ENCODE measurements at regions not wholly inside any gene's neighbourhood (a gene's known extent, or its start where the extent isn't known, plus 50 kb on each side); places are given as distances from the start of the nearest gene placed in this dataset.

DNA sequence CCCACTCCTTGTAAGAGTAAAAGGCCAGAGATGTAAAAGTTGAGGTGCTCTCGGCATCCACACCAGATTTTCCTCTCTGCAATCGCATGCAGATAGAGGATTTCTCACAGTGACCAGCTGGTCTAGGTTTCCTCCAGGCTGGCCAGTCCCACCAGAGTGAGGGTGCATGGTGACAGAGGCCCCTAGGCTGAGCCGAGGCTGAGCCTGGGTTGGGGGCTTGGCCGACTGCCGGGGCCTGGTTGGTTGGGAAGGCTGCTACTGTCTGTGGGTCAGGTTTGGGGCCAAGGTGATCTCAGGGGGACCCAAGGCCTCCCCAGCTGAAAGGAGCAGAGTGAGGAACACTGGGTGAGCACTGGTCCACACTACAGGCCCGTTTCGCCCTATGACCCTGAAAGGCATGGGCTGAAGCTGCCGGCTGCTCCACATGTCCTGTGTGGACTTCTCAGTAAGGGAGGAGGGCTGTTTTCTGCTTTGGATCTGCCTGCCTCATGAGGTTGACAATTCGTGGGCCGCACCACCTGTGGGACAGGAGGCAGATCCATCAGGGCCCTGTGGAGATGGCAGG lies 400.8 kb upstream of the IRX4 start:
- no peak for DNase-seq

DNA sequence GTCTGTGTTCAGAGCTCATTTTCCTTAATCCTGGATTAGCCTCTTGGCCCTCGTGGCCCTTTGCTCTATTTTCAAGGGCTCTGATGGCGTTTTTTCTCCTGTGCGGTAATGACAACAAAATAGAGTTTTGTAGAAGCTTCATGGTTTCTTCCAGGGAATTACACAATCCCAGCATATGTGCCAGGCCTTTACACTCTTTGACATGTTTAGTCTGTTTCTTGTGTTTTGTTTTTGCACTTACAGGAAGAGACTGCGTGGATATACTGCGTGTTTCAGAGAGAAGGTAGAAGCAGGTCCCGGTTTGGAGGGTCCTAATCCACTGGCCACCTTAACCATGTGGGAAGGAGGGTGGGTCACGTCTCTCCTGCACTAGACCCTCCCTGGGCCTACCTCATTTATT lies 400.2 kb upstream of the IRX4 start:
- no peak for DNase-seq

- DNase-seq, result no peak
These were observed 399.4 kb upstream of the IRX4 start for GRCh38 chr5:2282034-2282690.

DNA sequence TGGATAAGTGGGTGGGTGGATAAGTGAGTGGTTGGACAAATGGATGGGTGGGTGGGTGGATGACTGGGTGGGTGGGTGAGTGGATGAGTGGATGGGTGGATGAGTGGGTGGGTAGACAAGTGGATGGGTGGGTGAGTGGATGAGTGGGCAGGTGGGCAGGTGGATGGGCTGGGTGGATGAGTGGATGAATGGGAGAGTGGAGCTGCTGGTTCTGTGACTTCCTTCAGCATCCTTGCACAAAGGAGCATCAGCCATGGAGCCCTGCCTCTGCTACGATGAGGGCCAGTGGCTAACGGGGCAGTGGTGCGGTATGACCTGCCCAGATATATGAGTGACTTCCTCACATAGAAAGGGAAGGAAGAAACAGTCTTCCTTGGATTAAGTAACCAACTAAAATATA lies 398.7 kb upstream of the IRX4 start:
- DNase-seq, result no peak

DNA sequence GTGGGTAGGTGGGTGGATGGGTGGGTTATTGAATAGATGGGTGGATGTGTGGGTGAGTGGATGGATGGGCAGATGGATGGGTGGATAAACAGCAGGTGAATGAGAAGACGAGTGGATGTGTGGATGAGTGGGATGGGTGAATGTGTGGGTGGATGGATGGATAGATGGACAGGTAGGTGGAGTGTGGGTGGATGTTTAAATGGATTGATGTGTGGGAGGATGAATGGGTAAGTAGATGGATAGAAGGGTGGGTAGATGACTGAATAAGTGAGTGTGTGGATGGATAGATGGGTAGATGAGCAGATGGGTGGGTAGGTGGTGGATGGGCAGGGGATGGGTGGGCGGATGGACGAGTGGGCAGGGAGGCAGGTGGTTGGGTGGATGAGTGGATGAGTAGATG lies 397.6 kb upstream of the IRX4 start:
- DNase-seq, result no peak

DNA sequence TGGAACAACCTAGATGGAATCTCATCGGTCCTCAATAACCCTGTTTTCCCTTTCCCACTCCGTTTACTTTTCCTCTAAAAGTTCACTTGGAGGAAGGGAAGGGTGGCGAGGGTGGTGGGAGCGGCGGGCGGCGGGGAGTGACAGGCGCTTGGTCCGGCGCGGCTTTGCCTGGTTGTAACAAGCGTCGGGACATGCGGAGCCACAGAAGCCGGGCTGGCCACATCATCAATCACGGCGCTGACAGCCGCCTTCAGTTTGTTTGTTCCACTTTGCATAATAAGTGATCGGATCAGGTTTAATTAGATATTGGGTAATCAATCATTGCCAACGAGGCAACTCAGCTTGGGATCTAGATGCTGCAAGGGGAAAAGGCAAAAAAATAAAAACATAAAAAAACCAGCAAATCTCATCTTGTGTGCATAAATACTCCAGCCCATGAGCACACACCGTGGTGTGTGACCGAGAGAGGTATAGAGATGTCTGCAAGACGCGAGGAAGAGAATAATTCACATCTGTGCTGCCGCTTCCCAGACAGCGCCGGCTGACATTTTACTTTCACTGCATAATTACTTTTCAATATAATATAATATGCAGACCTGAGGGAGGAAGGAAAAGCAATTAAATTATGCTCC lies 396.2 kb upstream of the IRX4 start:
- DNase-seq, result no peak

DNA sequence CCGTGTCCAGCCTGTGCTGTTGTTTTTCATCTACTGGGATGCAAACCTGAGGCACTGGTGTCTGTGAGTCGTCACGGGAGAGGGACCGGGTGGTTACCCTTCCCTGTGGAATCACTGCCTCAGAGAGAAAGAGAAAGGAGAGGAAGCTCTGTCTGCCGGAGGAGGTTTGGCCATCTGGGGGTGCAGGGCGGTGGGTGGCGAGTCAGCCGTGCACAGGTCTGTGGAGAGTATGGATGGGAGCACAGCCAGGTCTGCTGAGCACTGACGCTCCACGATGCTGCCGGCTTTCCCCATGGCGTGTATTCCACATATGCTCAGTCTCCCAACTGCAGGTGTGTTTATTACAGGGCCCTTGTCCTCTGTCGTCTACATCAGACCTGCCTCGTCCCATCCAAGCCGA lies 395.2 kb upstream of the IRX4 start:
- DNase-seq, result no peak

GRCh38 chr5:2276101-2276500 lies 393.4 kb upstream of the IRX4 start:
- DNase-seq, result no peak

GRCh38 chr5:2272755-2273154 lies 390.0 kb upstream of the IRX4 start:
- DNase-seq, result no peak

GRCh38 chr5:2272039-2272438 lies 389.3 kb upstream of the IRX4 start:
- no peak for DNase-seq

- no peak for DNase-seq
These were observed 388.6 kb upstream of the IRX4 start for GRCh38 chr5:2271316-2271715.

DNA sequence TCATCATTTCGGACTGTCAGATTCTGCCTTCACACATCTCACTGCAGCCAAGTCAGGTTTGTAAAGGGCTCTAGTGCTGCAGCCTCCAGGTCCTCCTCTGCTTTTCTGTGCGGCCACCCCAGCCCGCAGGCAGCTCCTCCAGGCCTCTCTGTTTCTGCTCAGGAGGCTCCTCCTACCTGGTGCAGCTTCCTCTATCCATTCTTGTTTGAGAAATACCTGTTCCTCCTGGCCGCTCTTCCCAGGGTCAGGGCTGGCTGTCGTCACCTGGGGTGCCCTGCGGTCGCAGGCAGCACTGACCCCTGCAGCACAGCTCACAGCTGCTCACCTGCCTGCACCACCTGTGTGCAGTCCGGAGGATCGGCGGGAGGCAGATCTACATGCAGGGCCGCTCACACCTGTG lies 387.7 kb upstream of the IRX4 start:
- no peak for DNase-seq

DNA sequence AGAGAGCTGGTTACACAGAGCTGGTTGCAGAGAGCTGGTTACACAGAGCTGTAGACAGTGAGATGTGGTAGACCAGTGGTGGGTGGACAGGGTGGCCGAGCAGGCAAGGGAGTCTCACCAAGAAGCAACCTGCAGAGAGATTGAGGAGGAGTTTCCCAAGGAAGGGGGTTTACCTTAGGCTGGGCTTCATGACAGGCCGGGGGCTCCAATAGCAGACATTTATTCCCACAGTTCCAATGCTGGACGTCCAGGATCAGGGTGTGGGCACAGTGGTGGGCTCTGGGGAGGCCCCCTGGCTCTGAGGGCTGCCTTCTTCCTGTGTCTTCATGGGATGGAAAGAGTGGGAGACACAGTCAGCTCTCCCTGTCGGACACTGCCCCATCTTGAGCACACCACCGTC lies 386.9 kb upstream of the IRX4 start:
- no peak for DNase-seq

DNA sequence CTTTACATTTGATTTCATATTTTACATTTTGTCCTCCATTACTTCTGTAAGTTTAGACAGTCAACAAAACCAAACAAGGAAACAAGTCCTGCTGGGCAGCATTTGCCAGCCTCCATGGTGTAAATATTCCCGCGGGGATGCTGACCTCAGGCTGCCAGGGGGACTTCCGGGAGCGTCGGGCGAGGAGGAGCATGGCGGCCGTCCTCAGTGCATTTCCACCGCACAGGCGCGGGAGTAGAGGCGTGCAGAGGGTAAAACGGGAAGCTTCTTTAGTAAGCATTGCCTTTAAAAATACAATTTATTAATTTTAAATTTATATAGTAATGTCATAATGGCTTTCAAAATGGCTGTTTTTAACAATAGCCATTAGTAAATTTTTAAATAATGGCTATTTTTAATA lies 385.3 kb upstream of the IRX4 start:
- no peak for DNase-seq

DNA sequence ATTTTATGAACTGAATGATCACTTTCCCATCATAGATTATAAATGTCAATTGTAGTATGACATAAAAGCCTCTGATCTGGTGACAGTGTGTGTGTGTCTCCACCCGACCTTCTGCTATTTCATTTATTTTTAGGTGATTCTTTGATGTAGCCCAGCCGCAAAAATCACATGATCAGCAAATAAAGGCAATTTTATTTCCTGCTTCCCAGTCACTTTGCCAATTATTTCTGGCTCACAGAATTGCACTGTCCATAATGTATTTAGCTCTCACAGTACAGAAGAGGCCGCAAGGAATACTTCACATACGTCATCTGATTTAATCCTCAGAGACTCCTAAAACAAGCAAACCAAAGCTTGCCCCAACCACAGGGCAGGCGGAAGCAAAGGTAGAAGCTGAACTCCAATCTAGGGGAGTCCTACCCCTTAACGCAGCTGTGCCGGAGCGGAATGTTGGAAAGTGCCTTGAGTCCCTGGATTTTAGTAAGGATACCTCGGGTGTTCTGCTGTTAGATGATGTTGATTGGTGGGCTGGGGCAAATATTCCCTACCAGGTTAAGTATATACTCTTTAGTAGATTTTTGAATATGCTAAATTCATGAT lies 384.0 kb upstream of the IRX4 start:
- no peak for DNase-seq

DNA sequence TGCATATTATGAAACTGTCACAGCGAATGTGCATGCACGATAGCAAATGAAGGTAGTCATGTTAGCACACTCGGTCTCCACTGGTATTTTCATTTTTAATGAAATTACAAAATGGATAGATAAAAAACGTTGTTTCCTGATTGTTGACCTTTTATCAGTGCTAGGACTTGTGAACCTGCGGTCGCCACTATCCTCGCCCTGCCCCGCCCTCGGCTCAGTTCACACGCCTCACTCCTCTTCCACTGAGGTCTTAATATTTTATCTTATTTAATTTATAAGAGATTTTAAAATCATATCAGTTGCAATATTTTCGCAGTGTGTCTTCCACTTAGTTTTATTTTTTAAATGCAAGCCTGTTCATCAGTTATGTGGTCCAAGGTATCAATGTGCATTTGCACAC lies 382.6 kb upstream of the IRX4 start:
- DNase-seq, result no peak

GRCh38 chr5:2263763-2264162 lies 381.0 kb upstream of the IRX4 start:
- DNase-seq, result no peak

- no peak for DNase-seq
These were observed 379.9 kb upstream of the IRX4 start for GRCh38 chr5:2262620-2263019.

DNA sequence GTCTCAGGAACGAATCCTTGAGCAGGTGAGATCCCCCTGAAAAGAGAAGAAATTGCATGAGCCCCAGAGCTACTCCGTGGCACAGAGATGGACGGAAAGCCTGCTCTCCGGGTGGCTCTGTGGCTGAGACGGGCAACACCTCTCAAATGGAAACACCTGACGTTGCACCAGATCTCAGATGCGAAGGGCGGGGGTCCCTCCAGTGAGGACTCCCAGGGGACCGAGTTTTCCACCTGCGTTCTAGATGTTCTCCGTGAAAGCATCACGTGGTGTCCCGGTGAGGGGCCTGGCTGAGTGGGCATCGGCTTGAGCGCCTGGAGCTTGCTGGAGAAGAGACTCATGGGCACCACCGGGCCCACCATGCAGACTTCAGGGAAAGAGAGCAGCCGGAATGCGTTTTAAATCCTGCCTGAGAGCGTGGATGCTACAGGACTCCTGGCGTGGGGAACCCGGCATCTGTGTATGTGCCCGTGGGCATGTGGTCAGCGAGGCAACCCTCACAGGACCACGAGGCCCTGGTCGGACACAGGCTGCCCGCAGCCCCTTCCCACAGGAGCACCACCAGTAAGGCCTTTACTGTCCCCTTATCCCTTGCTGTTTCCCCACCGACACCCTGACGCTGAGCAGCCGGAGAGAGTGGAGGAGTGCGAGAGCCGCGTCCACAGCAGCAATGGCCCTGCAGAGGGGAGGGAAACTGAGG lies 378.4 kb upstream of the IRX4 start:
- DNase-seq, result no peak

DNA sequence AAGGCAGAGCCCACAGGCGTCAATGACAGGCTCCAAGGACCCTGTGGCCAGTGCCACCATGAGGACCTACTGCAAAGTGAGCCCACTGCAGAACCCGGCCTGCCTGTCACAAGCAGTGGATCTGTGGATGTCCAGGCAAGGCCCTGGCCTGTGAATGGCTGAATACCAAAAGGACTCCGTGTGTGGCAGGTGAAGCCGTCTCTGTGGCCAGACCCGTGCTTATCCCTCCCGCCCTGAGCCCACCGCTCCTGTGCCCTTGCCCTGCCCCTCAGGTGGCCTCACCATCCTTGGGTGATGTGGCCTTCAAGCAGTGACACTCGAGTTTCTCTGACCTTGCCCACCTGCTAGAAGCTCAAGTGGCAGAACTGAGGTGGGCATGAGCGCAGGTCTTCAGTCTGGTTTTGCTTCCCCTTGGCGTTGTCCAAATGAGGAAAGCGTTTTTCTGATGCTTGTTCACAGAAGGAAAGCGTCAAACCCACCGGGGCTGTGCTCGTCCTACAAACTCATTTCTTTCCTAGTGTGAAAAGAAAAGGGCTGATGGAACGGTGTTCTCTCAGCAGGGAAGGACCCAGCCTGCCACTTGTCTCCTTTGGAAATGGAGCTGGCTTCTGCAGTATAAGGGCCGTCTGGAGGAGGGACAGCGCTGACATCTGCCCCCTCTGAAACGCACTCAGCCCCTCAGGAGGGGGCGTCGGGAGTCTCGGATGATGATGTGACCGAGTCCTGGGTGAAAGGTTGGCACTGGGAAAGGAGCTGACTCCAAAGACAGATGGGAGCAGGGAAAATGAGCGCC lies 377.7 kb upstream of the IRX4 start:
- no peak for DNase-seq

DNA sequence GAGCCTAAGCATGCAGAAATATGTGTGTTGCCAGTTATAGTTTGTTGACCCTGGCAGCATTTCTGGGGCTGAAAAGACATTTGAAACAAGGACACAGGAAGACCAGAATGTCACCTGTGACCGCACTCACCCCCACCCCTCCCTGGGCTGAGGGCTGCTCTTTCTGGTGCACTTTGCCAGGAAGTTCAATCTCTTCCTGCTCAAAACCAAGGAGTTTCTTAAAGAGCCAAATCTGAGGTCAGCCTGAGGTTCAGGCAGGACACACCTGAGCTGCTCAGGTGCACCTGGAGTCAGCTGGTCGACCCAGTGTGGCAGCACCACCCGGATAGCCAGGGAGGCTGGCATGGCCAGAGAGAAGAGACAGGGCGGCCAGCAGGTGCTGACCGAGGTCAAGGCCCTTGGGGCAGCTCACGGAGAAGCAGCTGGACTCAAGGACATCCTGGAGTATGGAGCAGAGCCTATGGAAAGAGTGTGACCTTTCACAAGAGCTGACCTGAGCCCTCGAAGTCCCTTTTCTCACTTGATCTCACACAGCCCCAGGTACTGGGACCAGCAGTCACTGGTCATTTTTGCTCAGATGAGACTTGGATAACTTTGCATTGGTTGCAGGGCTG lies 376.9 kb upstream of the IRX4 start:
- no peak for DNase-seq

DNA sequence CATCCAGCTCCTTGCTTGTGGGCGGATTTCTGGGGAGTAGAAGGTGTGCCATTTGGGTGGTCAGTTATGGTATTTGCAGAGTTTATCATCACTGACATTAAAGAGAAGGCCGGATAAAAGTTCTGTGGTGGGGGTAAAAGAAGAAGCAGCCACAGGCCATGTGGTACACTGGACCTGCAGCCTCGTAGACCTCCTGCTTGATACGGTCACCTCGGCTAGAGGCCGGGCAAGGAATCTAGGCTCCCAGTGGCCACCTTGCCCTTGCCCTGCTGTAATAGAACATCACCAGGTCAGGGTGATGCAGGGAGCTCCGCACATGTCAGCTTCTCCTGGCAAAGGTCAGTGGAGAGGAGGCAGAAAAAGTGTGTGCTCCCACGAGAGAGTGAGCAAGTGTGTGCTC lies 376.1 kb upstream of the IRX4 start:
- DNase-seq, result no peak

All from CD4-positive, alpha-beta T cell treated with Interleukin-1 beta for 1 hour (primary cell).